ENCODE measurements at regions not wholly inside any gene's neighbourhood (a gene's known extent, or its start where the extent isn't known, plus 50 kb on each side); places are given as distances from the start of the nearest gene placed in this dataset.
"Not testable (repeated sequence)": the region's sequence is repeated elsewhere in the genome, so short reads cannot be mapped to it uniquely, and the experiment has no call there.

DNA sequence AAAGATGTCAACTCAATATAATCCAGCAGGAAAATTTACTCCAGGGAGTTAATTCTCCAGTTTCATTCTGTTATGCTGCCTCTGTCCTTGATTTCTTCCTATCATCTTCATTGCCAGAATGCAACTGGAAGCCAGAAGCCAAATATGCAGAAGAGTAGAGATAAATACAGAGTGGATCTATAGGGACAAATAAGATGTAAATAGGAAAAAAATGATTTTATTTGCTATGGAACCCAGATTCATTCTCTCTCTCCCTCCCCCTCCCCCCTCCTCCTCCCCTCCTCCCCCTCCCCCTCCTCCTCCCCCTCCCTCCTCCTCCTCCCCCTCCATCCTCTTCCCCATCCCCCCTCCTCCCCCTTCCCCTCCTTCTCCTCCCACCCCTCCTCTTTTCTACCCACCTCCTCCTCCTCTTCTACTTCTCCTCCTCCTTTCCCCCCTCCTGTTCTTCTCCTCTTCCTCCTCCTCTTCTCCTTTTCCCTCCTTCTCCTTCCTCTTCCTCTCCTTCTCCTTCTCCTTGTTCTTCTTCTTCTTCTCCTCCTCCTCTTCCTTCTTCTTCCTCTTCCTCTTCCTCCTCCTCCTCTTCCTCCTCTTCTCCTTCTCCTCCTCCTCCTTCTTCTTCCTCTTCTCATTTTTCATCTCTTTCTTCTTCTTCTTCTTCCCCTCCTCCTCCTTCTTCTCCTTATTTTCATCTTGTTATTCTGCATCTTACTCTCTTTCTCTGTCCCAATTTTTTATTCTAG lies 306.4 kb downstream of the NUF2 start:
- no peak overlapping the region for H3K4me3 ChIP-seq
- H3K4me1 ChIP-seq: no peaks in the 10 kb centered on the region
- peaks cover 0 to 33% of the 10 kb centered on the region in 2 donors for H3K9me3 ChIP-seq
- H3K27me3 ChIP-seq: no peaks in the 10 kb centered on the region
- H3K36me3 ChIP-seq: no peaks in the 10 kb centered on the region
- TF ChIP-seq, protein P1, sequence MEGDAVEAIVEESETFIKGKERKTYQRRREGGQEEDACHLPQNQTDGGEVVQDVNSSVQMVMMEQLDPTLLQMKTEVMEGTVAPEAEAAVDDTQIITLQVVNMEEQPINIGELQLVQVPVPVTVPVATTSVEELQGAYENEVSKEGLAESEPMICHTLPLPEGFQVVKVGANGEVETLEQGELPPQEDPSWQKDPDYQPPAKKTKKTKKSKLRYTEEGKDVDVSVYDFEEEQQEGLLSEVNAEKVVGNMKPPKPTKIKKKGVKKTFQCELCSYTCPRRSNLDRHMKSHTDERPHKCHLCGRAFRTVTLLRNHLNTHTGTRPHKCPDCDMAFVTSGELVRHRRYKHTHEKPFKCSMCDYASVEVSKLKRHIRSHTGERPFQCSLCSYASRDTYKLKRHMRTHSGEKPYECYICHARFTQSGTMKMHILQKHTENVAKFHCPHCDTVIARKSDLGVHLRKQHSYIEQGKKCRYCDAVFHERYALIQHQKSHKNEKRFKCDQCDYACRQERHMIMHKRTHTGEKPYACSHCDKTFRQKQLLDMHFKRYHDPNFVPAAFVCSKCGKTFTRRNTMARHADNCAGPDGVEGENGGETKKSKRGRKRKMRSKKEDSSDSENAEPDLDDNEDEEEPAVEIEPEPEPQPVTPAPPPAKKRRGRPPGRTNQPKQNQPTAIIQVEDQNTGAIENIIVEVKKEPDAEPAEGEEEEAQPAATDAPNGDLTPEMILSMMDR (IDR thresholded peaks at IDR 0.05): no peak
- intact Hi-C loops (cut with DNase I): no loop called here
- DNase-seq (no peak), ATAC-seq (no peak)
- H3K27ac ChIP-seq: no peak overlapping the region

DNA sequence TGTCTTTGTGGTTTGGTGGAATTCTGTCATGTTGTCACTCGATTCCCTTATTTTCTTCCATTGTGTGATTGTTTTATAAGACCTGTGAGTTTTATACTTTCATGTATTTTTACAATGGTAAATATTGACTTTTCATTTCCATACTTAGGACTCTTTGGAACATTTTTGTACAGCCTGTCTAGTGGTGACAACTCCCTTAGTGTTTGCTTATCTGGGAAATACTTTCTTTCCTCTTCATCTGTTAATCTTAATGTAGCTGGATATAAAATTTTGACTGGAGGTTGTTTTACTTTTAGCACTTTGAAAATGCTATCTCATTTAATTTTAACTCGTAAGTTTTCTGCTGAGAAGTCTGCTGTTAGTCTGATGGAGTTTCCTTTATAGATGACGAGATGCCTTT lies 310.5 kb downstream of the NUF2 start:
- ATAC-seq (no peak), DNase-seq (no peak)
- Histone ChIP-seq H3K4me1 (no peaks in the 10 kb centered on the region), H3K4me3 (no peak overlapping the region), H3K27me3 (no peaks in the 10 kb centered on the region), H3K36me3 (no peaks in the 10 kb centered on the region), H3K27ac (no peak overlapping the region), H3K9me3 (peaks cover 0 to 39% of the 10 kb centered on the region in 2 donors)
- TF ChIP-seq, protein P1 (IDR thresholded peaks at IDR 0.05): no peak
- intact Hi-C loops (cut with DNase I): no loop called here

GRCh38 chr1:163633366-163633765 lies 311.6 kb downstream of the NUF2 start:
- Histone ChIP-seq H3K4me3 (no peak overlapping the region), H3K4me1 (no peaks in the 10 kb centered on the region), H3K27ac (no peak overlapping the region), H3K9me3 (peaks cover 0 to 39% of the 10 kb centered on the region in 2 donors), H3K36me3 (no peaks in the 10 kb centered on the region), H3K27me3 (no peaks in the 10 kb centered on the region)
- ATAC-seq: no peak
- intact Hi-C loops (cut with DNase I): no loop called here
- DNase-seq: no peak
- TF ChIP-seq, protein P1 (IDR thresholded peaks at IDR 0.05): no peak

- H3K4me3 ChIP-seq; intact Hi-C loops (cut with DNase I); DNase-seq; H3K27ac ChIP-seq; H3K4me1 ChIP-seq; H3K27me3 ChIP-seq; ATAC-seq; H3K9me3 ChIP-seq; H3K36me3 ChIP-seq: not testable (repeated sequence)
Observed at GRCh38 chr1:163645676-163646075, 323.9 kb downstream of the NUF2 start.

- intact Hi-C loops (cut with DNase I): no loop called here
- no peaks in the 10 kb centered on the region for H3K27me3 ChIP-seq
- H3K4me3 ChIP-seq: no peak overlapping the region
- ATAC-seq: no peak
- no peak overlapping the region for H3K27ac ChIP-seq
- peaks cover 0 to 3% of the 10 kb centered on the region in 2 donors for H3K9me3 ChIP-seq
- H3K36me3 ChIP-seq: no peaks in the 10 kb centered on the region
- H3K4me1 ChIP-seq: no peaks in the 10 kb centered on the region
- TF ChIP-seq, protein P1 (IDR thresholded peaks at IDR 0.05): no peak
- DNase-seq: no peak
Observed at GRCh38 chr1:163650624-163651023, 328.9 kb downstream of the NUF2 start.

DNA sequence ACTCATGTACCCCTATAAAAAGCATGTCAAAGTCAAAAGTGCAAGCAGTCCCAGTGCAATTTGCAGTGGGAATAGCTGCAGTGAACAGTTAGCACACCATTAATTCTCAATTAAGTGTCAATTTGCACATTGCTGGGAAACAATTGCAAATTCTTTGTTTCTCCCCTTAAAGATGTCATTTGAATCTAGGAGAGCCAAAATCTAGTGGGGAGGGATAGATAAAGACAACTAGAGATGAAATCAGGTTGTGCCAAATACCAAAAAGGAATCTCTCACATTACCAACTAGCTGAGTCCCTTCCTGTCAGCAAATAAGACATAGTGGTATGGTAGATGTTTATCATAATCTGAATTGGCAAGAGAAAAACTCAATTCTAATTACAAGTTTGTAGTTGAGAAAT lies 330.7 kb downstream of the NUF2 start:
- no peak overlapping the region for H3K4me3 ChIP-seq
- H3K36me3 ChIP-seq: no peaks in the 10 kb centered on the region
- H3K27me3 ChIP-seq: no peaks in the 10 kb centered on the region
- peaks cover 0 to 3% of the 10 kb centered on the region in 2 donors for H3K9me3 ChIP-seq
- intact Hi-C loops (cut with DNase I): no loop called here
- ATAC-seq: no peak
- TF ChIP-seq, protein P1 (IDR thresholded peaks at IDR 0.05): no peak
- no peak for DNase-seq
- H3K27ac ChIP-seq: no peak overlapping the region
- H3K4me1 ChIP-seq: no peaks in the 10 kb centered on the region

Measured in left lung (tissue), 4 donors.